ENCODE measurements at regions not wholly inside any gene's neighbourhood (a gene's known extent, or its start where the extent isn't known, plus 50 kb on each side); places are given as distances from the start of the nearest gene placed in this dataset.

DNA sequence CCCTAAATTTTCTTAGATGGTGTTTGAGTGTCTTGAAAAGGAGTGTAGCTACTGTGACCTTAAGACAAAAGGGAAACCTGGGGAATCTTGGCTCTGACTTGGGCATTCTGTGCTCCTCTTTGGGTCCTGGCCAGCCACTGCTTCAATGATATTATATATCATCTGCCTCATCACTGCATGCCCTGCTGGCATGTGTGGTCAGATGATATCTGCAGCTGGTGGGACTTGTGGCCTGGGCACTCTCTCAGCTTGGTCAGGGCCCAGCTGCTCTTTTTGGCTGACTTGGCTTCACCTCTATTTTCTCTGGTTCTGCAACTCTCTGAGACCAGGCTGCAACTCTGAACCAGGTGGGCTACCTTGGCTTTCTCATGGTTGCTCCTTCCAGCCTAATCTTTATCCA, 446.1 kb upstream of the RARB start:
- DNase-seq: no peak

DNA sequence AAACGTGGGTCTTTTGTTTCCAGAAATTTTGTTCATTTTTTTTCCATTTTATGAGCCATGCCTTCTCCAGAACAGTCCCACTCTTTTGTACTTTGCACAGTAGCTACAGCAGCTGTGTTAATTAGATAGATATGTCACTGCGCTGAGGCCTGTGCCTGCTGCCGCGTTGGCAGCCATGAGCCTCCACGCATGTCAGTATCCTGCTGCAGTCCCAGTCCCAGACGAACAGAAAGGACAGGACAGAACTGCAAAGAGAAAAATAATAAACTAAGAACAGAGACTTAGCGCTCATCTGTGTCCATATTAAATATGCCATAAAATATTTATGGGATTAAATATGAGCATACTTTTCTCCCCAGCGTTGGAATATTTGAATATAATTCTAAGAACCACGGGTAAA, 442.4 kb upstream of the RARB start:
- no peak for DNase-seq

DNA sequence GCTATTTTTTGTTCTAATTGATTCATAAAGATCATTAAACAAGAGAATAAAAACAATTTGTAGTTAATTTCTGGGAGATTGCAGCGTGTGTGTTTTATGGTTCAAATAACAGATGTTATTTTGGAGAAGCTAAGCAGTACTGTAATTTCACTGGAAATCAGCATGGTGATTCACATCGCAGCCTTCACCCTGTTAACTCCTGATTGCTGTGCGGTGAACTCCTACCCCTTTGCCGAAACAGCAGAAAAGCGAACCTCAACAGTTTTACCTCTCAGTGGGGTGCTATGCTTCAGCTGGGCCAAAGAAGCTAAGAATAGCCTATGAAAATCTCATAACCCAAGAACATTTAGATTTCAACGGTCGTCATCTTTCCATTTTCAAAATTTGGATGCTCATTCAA, 441.5 kb upstream of the RARB start:
- no peak for DNase-seq

DNA sequence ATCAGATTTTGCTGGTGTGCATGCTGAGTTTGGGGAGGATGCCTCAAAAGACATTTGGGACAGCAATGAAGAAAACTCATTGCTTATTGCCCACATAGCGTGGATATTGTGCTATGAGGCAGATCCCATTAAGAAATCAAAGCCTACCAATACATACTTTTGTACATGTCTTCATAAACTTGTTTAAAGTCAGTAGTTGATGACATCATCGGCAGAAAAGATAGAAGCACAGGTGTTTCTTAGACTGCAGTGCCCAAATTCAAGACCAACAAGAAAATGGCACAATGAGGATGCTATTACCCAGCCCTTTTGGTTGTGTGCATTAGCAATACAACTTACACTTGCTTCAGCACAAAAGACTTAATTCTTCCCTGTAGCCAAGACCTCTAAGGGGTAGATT, 428.7 kb upstream of the RARB start:
- DNase-seq: no peak

DNA sequence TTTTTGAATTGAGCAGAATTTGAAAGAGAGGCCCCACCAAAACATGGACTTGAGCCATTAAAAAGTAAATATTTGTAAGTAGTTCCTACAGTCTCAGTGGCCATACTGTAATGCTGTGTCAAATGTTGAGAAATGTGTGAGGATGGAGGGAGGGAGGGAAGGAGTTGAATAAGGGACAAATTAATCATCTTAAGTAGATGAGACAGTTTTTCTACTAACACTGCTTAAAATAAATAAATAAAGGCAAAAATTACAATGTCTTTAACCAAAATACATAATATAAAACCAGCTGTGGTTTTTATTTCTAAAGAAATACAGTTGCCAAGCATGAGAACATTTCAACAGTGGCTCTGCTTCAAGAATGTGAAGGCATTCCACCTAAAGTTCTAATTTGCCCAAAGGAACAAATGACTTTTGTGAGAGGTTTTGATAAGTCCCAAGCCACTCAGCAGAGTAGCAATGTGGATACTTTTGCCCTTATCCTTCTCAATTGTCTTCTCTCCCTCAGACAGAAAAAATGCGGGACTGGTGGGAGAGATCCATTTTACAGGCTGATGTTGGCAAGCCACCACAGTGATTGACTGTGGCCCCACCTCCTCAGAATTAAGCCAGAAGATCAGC, 427.0 kb upstream of the RARB start:
- no peak for DNase-seq

DNA sequence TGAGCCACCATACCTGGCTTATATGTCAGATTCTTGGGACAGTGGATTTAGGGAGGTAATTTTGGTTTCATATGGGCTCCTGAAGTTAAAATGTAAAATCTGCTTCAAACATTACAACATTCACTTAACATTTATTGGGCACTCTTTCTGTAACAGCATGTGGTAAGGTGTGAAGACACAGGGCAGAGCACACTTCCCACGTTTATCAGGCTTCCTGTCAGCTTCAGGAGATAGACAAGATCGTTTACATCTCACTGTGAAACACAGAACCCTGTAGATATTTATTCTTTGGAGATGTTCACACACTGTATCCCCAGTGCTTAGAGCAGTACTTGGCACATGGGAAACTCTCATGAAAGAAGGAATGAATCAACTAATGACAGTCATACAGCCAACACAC, 426.0 kb upstream of the RARB start:
- DNase-seq: no peak

DNA sequence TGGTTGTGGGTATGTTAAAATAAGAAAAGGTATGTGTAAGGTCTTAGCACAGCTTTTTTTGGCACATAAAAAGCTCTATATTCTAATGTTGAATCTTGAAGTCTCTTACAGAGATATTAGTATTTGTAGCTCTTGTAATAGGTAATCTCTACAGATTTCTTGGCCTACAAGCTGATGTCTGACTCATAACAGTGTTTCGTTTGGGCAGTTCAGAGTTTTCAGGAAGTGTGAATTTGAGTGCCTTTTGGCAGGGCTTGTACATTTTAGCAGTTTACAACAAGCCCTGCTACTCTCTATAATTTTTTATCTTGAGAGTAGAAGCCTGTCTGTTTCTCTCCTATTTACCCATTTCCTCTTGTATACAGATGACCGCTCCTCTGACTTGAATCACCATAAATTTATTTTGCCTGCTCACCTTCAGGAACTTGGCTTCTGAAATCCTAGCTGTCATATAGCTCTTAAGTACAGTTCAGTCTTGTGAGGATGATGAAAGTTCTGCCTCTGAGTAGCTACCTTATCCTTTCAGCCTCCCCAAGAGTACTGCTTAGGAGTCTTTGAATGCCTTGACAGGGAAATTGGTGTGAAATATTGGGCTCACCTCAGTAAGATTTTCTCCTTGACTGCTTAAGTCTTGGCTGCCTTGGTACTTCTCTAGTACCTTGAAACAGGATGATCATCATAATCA, 419.9 kb upstream of the RARB start:
- DNase-seq: no peak

DNA sequence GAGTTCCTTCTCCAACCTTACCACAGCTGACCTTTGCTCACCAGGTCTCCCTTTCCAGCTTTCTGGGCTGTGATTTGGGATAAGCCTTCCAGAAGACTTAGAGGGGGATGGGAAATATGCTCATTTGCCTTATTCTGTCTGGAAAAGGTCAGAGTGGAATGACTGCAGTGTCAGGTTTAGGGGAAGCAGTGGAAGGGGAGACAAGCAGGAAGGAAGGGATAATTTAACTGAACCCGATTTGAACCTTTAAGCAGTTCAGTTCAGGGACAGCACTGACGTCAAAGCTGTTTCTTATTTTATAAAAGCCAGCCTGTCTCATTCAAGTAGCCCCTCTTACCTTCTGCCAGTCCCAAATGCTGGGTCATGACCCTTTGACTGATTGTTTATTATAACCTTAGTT, 418.4 kb upstream of the RARB start:
- no peak for DNase-seq

DNA sequence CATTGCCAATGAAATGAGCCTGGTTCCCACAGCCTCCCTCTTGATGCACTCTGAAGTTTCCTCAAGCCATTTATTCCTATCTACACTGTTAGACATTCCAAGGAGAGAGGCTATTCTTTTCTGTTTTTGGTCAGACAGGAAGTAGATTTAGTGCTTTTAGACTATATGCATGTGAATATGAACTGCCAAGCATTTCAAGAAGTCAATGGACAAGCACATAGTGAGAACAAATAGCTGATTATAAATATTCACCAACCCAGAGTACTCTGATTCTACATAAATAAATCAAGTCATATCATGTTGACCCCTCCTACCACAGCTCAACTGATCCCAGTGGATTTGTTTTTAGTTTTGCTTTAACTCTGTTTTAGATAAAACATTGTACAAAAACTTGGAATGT, 412.5 kb upstream of the RARB start:
- DNase-seq: no peak

DNA sequence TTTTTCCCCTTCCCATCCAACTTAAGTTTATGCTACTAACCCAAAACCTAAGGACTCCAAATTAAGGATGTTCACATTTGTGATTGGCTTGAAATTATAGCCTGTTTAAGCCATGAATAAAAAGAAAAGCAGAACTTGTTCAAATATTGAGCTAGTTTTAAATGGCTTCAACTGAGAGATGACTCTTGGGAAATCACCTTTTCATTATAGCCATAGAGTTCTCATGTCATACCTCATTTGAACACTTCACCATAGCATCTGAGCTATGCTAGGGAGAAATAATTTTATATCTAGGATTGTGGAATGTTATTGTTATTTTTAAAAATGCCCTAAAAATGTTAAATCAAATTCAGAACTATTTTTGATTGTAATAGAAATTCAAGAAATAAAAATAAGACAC, 409.2 kb upstream of the RARB start:
- DNase-seq: no peak

DNA sequence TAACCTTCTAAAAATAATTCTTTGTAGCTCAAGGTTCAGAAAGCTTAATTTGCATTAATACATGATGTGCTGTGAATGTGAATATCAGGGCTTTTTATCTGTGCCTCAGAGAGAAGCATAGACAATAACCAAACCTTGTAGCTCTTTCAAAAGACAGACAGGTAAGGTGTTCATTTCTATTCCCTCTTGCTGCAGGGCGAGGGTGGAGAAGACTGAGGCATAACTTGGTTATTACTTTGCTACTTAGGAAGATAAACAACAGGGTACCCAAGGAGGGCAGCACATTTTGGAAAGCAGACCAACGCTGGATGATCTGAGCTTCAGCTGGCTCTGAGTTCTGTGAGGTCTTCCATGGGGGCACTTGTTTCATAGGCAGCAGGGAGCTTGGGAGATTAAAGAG, 408.6 kb upstream of the RARB start:
- DNase-seq: peak in 1 of 51 donors; percentile 54

DNA sequence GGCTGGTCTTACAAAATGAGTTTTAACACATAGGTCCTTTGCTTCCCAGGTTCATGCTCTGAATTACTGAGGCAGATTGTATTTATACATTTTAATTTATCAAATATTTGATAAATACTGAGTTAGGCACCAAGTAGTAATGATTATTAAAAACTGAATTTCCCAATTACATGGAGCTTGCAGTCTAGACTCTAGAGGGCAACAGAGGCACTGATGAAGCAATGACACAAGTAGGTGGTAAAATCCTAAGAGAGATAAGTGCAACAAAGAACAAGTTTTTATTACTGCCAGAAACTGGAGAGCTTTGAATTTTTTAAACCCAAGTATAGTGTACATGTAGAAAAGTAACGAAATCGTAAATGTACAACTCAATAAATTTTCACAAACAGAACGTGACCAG, 406.2 kb upstream of the RARB start:
- peak in 1 of 51 donors; percentile 34 for DNase-seq

DNA sequence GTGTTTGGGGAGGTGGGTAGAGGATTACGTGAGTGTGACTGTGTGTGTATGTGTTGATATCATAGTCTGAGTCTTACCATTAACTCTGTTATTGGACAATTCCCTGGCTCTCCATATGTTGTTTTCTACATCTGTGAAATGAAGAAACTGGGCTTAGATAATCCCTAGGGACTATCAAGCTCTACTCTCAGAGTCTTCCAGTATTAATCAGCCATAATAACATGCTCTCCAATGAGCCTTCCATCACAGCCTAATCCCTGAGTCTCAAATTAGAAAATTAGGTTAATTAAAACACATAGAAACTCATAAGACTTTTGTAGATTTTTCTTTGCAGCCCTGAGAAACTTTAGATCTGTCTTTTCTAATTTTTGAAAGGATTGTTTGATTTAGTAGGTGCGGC, 404.2 kb upstream of the RARB start:
- no peak for DNase-seq

DNA sequence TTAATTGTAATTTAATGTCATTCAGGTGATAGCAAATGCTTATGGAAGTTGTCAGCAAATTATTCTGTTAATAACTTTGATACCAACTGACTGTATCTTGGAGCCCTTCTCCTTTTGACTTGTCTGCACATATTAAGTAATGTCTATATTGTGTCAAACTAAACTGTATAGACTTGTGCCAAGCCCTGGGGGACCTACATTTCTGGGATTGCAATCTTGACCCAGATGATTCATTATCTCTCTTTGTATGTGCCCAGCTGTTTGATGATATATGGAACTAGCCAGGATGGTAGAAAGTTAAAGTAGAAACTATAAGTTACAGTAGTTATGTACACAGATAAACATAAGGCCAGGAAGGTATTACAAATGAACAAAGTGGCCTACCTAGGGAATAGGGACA, 402.8 kb upstream of the RARB start:
- no peak for DNase-seq

DNA sequence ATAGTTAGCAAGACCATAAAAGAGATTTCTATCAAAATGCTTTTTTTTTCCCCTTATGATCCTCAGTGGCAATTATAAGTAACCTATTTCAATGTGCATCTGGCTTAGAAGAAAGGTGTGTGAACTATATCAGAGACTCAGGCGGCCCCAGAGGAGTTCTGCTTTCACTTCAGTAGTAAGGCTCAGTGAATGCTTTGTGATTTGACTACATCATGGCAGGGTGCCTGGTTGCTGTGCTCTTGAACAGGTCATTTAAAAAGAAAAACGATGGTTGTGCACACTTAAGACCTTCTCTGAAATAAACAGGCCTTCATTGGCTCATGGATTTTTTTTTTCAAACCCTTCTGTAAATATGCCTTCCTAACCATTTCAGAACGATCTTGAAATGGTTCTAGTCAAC, 400.4 kb upstream of the RARB start:
- peak in 7 of 51 donors; percentile 0 to 15 (median 5) for DNase-seq

DNA sequence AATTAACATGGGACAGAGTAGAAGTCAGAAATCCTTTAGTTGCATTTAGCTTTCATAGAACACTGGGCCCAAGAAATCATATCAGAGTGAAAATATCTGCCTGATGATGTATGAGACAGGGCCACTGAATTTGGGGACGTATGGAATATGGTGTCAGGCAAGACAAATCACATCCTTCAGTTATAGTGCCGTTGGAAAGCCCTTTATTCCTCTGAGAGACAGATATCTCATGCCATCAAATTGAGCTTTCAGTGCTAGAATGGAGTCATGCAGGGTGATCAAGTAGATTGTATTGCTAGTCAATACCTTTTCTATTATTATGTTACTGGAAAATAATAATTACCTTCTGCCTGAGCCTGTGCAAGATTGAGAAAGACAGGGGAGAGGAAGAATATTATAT, 398.2 kb upstream of the RARB start:
- DNase-seq: no peak

DNA sequence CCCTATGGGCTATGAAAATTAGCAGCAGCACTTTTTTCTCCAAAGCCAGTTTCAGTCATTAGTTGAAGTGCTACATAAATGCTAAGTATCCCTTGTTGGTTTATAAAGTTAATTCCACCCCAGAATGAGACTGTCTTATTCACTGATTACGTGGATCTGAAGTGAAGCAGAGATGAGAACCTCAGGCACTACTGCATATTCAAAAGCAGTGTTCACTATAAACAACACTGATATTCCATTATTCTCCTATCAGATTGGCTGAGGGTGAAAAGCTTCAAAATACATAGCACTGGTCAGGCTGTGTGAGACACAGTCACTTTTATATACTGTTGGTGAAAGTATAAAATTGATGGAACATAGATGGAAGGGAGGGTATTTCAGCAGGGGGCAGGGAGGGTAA, 395.7 kb upstream of the RARB start:
- DNase-seq: no peak

DNA sequence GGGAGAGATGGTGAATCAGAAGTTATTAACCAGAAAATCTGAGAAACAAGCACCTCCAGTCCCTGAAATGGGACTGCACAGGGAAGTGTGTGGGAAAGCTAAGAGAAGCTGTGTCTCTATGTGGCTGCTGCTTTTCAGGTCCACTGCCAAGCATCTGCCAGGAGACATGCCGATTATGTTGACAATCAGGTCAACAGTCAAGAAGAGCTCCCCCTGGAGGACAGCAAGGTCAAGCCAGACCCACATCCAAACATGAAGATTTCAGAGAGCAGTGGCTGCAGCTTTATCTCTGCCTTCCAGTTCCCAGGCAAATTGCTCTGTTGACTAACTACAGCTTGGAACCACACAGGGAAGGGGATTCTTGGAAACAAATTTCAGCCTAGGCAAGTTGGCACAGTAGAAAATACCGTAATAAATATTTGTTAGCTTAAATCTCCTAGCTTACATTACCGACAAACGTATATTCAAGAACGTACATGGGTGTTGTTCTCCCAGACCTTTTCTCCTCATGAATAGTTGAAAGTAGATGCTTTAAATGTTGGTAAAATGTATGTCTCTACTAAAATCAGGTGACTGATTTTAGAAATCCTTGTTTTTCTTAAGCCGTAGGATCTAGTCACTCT, 394.5 kb upstream of the RARB start:
- DNase-seq: peak in 22 of 51 donors; percentile 1 to 52 (median 22)

DNA sequence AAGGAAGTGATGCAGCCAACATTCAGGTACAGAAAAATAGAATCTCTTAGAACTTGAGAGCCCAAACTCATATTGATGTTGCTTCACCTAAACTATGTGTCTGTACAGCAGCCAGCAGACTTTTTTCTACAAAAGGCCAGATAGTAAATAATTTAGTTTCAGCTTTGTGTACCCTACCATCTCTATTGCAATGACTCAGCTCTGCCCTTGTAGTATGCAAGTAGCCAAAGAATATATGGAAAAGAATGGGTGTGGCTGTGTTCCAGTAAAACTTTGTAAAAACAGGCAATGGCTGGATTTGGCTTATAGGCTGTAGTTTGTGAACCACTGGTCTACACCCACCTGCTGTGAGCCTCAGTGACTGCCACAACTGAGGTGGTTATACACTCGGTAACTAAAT, 392.5 kb upstream of the RARB start:
- DNase-seq: no peak

DNA sequence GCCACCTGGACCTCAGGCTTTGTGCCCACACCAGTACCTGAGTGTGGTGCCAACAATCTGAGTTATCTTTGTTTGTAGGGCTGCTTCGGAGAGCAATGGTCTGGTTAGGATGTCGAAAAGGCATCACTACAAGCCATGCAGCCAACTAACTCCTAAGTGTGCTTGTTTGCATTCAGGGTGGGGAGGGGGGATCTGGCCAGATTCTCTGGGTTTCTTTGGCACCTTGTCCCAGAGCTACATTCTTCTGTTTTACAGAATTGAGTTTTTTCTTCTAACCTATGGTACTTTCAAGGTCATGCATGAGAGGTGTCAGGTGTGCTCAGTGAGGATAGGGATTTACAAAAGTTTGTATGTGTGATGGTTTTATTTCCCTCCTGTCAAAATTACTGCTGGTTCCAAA, 391.4 kb upstream of the RARB start:
- no peak for DNase-seq

DNA sequence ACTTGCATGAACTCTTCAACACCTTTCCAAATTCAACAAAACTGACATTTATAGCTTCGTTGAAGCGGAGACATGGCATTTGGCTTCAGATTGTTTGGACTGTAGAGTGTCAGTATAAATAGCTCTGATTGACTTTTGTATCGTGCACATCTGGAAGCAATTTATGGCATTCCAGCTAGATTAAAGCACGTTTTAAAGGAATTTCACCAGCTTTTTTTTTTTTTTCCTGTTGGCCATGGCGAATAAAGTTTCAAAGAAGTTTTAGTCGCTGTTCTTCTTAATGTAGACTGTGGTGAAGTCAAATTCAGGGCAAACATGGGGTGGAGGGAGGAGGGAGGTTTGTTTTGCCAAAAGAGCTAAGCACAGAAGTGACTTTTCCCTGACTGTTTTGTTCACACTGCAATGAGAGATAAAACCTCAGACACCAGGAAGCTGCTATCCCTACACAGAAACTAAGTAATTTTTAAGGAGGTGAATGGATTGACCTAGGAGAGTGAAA, 391.0 kb upstream of the RARB start:
- no peak for DNase-seq

DNA sequence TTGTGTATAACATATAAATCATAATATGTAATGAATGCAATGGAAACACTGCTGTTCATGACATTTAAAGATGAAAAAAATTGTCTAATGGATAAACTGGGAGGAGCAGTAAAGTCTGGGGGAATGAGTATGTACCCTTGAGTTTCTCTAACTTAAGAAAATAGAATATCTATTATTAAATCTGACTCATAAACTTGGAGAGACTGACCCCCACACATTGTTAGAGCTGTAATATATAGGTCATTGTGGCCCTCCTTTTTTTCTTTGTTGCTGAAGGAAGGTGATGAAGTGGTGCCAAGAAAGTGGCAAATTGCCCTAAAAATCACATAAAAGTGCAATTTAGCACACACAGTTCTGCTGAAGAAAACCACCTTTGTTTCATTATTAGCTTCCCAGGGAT, 389.8 kb upstream of the RARB start:
- peak in 1 of 51 donors; percentile 0 for DNase-seq

DNA sequence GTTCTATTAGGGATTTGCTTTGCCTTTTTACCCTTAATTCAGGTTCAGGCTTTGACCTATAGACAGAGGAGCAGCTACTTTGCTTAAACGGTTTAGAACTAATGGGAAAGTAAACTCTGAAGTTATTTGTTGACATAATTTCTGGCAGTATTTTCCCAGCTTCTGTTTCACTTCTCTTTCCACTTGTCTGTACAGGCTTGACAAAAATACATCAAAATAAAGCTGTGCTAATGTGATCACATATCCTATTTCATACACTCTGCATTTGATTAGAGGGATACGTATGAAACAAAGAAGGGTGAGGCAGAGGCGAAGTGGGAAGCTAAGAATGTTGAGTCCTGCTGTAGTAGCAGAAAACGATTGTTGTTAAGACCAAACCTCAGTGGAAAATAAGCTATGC, 389.1 kb upstream of the RARB start:
- no peak for DNase-seq
